ENCODE measurements at regions not wholly inside any gene's neighbourhood (a gene's known extent, or its start where the extent isn't known, plus 50 kb on each side); places are given as distances from the start of the nearest gene placed in this dataset.
"Not testable (repeated sequence)": the region's sequence is repeated elsewhere in the genome, so short reads cannot be mapped to it uniquely, and the experiment has no call there.

GRCh38 chr18:76613053-76613754, 118.2 kb upstream of the ZNF516 start (continued):
- TF ChIP-seq FOXJ3 (CRISPR knock-in tag; IDR thresholded peaks at IDR 0.05; ENCODE audit: borderline replicate concordance) (no peak), AFF4 (CRISPR knock-in tag; IDR thresholded peaks at IDR 0.05; ENCODE audit: borderline replicate concordance) (no peak), TP53 (CRISPR knock-in tag; IDR thresholded peaks at IDR 0.05) (no peak), RELA (CRISPR knock-in tag; IDR thresholded peaks at IDR 0.05; ENCODE audit: borderline replicate concordance) (no peak), USF2 (CRISPR knock-in tag; IDR thresholded peaks at IDR 0.05) (no peak), ZNF532 (CRISPR knock-in tag; IDR thresholded peaks at IDR 0.05; ENCODE audit: borderline replicate concordance) (no peak), KAT7 (CRISPR knock-in tag; IDR thresholded peaks at IDR 0.05; ENCODE audit: borderline replicate concordance) (no peak), ARID4B (CRISPR knock-in tag; IDR thresholded peaks at IDR 0.05; ENCODE audit: borderline replicate concordance) (no peak)

- CTCF ChIA-PET = interaction anchor here (0.7 kb wide), 1 partner anchor 15 kb away, joined by 3 read pairs; no protein-coding TSS in a partner anchor
- H3K4me1 Mint-ChIP-seq = peaks cover 22% of the 10 kb centered on the region
These were observed 116.7 kb upstream of the ZNF516 start for GRCh38 chr18:76611750-76612045.

More at GRCh38 chr18:76611750-76612045, 116.7 kb upstream of the ZNF516 start:
- POLR2A ChIA-PET; H3K27ac Mint-ChIP-seq; H3K36me3 Mint-ChIP-seq; H3K27me3 Mint-ChIP-seq (ENCODE audit: low read depth); H3K4me3 Mint-ChIP-seq; DNase-seq (ENCODE audit: low spot score); ATAC-seq; H3K9me3 Mint-ChIP-seq: not testable (repeated sequence)
